ENCODE measurements at regions not wholly inside any gene's neighbourhood (a gene's known extent, or its start where the extent isn't known, plus 50 kb on each side); places are given as distances from the start of the nearest gene placed in this dataset.

GRCh38 chr22:44424359-44424682, 73.7 kb downstream of the RTL6 start:
- DNase-seq (ENCODE audit: low read depth in 4 of 4, low spot score in 2 of 4), result no peak

- DNase-seq (ENCODE audit: low read depth in 4 of 4, low spot score in 2 of 4), result peak in 1 of 4 donors; percentile 53
Observed at GRCh38 chr22:44423556-44424358, 74.3 kb downstream of the RTL6 start.

DNA sequence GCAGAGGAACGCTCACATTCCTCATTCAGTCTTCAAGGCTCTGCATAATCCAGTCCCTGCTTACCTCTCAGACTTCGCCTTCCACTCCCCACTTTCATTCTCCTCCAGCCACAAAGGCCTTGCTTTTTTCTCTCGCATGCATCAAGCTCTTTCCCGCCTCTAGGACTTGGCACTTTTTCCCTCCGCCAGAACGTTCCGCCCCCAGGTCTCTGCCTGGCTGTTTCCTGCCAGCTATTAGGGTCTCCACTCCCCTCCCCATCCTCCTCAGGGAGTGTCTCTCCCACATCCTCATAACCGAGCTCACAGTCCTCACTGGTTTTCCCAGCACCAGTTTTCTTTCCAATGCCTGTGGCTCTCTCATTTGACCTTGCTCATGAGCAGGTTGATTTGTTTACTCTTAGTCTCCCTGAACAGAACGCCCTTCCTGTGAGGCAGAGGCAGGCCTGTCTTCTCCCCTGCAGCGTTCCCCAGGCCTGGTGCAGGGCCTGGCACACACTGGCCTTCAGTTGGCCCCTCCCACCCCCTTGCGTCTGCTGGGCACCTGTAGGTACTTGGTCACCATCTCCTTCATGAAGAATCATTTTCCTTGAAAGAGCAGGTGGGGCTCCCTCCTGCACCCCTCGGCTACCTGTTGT, 75.2 kb downstream of the RTL6 start:
- DNase-seq (ENCODE audit: low read depth in 4 of 4, low spot score in 2 of 4), result no peak

DNA sequence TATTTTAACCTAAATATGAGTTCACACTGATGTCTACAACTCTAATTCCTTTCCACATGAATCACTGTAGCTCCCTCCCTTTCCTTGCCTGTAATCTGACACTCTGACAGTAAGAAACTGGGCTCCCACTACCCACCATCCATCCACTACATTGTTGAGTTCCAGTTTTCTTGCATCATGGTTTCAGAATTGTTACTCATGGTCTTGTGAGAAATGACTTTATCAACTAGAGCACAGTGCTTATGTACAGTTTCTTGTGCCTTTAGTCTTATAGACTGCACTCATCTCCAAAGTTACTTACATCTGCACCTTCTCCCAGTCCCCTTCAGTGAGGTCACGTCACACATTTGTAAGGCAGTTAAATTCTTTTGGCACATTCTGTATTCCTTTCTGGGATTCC, 78.6 kb downstream of the RTL6 start:
- no peak for DNase-seq (ENCODE audit: low read depth in 4 of 4, low spot score in 2 of 4)

- no peak for DNase-seq (ENCODE audit: low read depth in 4 of 4, low spot score in 2 of 4)
Observed at GRCh38 chr22:44413211-44413610, 84.8 kb downstream of the RTL6 start.

DNA sequence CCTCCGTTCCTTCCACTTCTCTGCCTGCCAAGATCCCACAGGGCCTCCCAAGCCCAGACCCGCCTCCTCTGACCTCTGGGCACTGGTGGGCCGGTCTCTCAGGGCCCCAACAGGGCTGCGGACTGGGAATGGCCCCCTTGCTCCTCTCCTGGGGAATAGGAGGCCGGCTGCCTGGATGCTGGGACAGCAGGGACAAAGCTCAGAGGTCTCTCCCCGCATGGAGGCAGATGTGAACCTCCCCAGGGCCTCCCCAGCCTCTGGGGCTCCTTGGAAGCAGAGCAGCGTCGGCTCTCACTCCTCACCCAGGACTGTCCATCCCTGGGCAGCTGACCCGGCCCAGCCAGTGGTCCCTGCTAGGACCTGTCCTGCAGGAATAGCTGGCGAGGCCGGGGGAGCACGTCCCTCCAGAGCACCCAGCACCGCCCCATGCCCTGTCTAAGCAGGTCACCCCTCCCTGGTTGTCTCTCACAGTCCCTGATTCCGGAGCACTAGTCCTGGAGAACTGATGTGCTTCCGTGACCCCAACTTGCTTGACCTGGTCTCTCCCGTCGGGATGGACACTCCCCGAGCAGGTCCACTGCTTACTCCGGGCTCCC, 85.8 kb downstream of the RTL6 start:
- no peak for DNase-seq (ENCODE audit: low read depth in 4 of 4, low spot score in 2 of 4)

- no peak for DNase-seq (ENCODE audit: low read depth in 4 of 4, low spot score in 2 of 4)
Observed at GRCh38 chr22:44411226-44412135, 86.6 kb downstream of the RTL6 start.

DNA sequence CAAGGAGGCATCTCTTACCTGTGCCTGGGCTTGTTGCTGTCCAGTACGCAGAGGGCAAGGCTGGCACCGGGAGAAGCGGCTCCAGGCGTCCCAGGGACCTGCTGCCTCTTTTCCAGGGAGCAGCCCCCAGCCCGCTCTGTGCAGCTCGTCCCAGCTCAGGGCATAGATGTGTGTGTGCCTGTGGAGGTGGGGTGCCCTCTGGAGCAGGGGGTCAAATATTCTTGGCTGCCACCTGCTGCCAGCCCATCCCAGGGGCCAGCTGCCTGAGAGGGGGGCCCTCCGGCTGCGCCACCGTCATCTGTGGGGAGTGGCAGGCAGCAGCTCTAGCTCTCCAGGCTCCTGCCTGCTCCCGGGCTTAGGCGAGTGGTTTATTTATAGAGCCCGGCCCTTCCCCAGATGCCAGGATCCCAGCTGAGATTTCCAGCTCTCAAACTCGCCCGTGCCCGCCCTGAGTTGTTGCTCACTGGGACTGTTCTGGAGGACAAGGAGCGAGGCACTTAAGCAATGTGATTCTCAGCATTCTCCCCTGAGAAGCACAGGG, 87.5 kb downstream of the RTL6 start:
- no peak for DNase-seq (ENCODE audit: low read depth in 4 of 4, low spot score in 2 of 4)

DNA sequence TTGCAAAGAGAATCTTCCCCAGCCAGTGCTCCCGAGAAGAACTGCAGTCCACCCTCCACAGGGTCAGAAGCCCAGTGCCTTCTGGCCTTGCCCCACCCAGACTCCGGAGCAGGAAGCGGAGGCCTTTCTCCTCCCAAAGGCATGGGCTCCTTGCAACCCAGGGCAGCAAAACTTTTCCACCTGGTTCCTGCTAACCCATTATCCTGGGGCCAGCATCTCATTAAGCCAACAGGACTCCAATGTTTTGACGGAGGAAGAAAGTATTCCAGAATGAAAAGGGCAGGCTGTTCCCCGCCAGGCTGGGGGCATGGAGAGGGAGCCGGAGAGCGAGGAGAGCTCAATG, 88.1 kb downstream of the RTL6 start:
- no peak for DNase-seq (ENCODE audit: low read depth in 4 of 4, low spot score in 2 of 4)

GRCh38 chr22:44409211-44409973, 88.6 kb downstream of the RTL6 start:
- DNase-seq (ENCODE audit: low read depth in 4 of 4, low spot score in 2 of 4), result no peak

DNA sequence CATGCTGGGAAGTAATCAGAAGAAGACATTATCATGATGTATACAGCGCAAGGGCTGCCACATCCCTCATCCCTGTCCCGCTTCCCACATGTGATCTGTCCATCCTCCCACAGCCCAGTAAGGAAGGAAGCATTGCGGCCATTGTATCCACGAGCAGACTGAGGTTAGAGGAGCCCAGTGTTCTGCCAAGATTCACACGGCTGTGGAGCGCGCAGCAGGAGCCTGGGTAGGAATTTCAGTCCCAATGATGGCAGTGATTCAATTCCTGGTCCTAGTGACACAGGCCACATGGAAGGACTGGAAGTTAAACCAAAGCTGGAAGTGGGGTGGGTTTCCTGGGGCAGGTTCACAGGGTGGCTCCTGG, 89.2 kb downstream of the RTL6 start:
- DNase-seq (ENCODE audit: low read depth in 4 of 4, low spot score in 2 of 4), result no peak

DNA sequence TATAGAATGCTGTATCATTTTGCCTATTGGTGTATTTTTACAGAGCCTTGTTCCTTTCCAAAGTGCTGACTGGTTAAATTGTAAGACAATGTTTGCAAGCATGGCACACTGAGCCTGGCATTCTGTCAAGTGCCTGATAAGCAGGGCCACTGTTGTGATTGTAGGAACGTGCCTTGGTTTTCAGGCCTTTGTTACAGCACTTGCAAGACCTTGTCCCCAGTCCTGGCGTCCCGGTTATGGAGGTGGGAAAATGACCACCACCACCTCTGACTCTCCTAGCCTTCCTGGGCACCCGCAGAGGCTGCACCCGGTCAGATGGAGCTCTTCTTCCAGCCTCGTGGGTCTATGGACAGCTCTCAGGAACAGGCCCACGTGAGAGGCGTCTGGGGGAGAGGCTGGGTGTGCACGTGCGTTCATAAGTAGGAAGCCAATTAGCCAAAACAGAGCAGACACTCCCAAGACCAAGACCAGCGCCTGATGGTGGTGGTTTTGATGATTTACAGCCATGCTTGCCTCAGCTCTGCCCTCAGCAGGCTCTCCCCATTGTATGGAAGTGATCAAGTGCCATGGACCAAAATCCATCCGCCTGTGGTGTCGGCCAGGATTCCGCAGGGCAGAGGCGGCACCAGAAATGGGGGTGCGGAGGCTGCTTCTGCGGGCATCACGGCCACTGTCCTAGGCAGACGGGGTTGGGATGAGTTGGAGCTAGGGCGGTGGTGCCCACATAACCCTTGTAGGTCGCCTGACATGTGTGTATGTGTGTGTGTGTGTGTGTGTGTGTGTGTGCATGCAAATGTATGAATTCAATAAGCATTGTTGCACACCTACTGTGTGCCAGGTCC, 89.8 kb downstream of the RTL6 start:
- DNase-seq (ENCODE audit: low read depth in 4 of 4, low spot score in 2 of 4), result no peak

GRCh38 chr22:44407171-44407986, 90.7 kb downstream of the RTL6 start:
- no peak for DNase-seq (ENCODE audit: low read depth in 4 of 4, low spot score in 2 of 4)

GRCh38 chr22:44406341-44407170, 91.5 kb downstream of the RTL6 start:
- DNase-seq (ENCODE audit: low read depth in 4 of 4, low spot score in 2 of 4), result no peak

GRCh38 chr22:44405661-44406060, 92.4 kb downstream of the RTL6 start:
- DNase-seq (ENCODE audit: low read depth in 4 of 4, low spot score in 2 of 4), result no peak

- no peak for DNase-seq (ENCODE audit: low read depth in 4 of 4, low spot score in 2 of 4)
Observed at GRCh38 chr22:44404341-44405020, 91.7 kb upstream of the SHISAL1 start.
